PC-9 (cell line): ENCODE measurements at regions not wholly inside any gene's neighbourhood (a gene's known extent, or its start where the extent isn't known, plus 50 kb on each side); places are given as distances from the start of the nearest gene placed in this dataset.

Experiments used
- BruUV-seq: library from RNA; stranded (reverse); fragments of 400-500 nt; replicated peaks from 2 replicates; lab custom pipeline; 2021; lab: Mats Ljungman, UMichigan
- CTCF ChIA-PET: fragments of 300-600 bp; sonication (Branson Sonifier 250); formaldehyde crosslinking; loops from one replicate; lab custom pipeline; 2022; ENCODE audit warnings: antibody characterized with exemption; lab: Charles Lee
- POLR2A ChIA-PET: fragments of 300-600 bp; sonication (Branson Sonifier 250); formaldehyde crosslinking; loops from one replicate; lab custom pipeline; 2022; ENCODE audit warnings: antibody characterized with exemption; ENCODE audit not compliant: unreplicated experiment; lab: Charles Lee
- DNase-seq, 2 experiments: peaks; one replicate each; pipeline versions ENCODE4 v3.0.0 to v3.0.0-alpha.2; 2015 to 2022; ENCODE audit warnings: mixed read lengths in 1 of 2
- H2AFZ ChIP-seq: fragments of 200-600 bp; sonication (generic); 2 replicates; pipeline ENCODE4 v1.8.1; 2017; ENCODE audit warnings: antibody characterized with exemption
- H3F3A ChIP-seq: fragments of 200-600 bp; sonication (generic); 2 replicates; pipeline ENCODE4 v1.8.1; 2017; ENCODE audit warnings: antibody characterized with exemption, mild to moderate bottlenecking, low read depth; ENCODE audit not compliant: insufficient read depth
- H3K27ac ChIP-seq: fragments of 200-600 bp; sonication (generic); 2 replicates; pipeline ENCODE4 v1.6.1; 2016; ENCODE audit warnings: mixed run types
- H3K27me3 ChIP-seq: fragments of 200-600 bp; sonication (generic); 2 replicates; pipeline ENCODE4 v1.6.1; 2016; ENCODE audit warnings: low read depth, mixed run types; ENCODE audit not compliant: insufficient read depth
- H3K36me3 ChIP-seq: fragments of 200-600 bp; sonication (generic); 2 replicates; pipeline ENCODE4 v1.6.1; 2016; ENCODE audit warnings: low read depth, mixed run types
- H3K4me1 ChIP-seq: fragments of 200-600 bp; sonication (generic); replicated peaks from 2 replicates; pipeline ENCODE4 v1.6.1; 2016; ENCODE audit warnings: mixed run types; ENCODE audit not compliant: insufficient read depth
- H3K4me2 ChIP-seq: fragments of 200-600 bp; sonication (generic); 2 replicates; pipeline ENCODE4 v1.6.1; 2017; ENCODE audit warnings: mixed run types
- H3K4me3 ChIP-seq: fragments of 200-600 bp; sonication (generic); 2 replicates; pipeline ENCODE4 v1.6.1; 2016; ENCODE audit warnings: mixed run types
- H3K79me2 ChIP-seq: fragments of 200-600 bp; sonication (generic); 2 replicates; pipeline ENCODE4 v1.6.1; 2017; ENCODE audit warnings: low read depth, mixed run types
- H3K9me2 ChIP-seq: fragments of 200-600 bp; sonication (generic); 2 replicates; pipeline ENCODE4 v1.8.1; 2017; ENCODE audit warnings: mild to moderate bottlenecking; ENCODE audit not compliant: insufficient read depth
- H3K9me3 ChIP-seq: fragments of 200-600 bp; sonication (generic); 2 replicates; pipeline ENCODE4 v1.8.1; 2016; ENCODE audit warnings: low read depth; ENCODE audit not compliant: insufficient read depth
- H4K20me1 ChIP-seq: fragments of 200-600 bp; sonication (generic); 2 replicates; pipeline ENCODE4 v1.8.1; 2017; ENCODE audit not compliant: insufficient read depth
- EZH2 ChIP-seq: fragments of 200-600 bp; sonication (generic); IDR thresholded peaks from 2 replicates; pipeline ENCODE4 v1.8.0; 2017; ENCODE audit warnings: antibody characterized with exemption, low read depth
- intact Hi-C: fragments of 100-400 bp; cut with micrococcal nuclease; formaldehyde crosslinking; loops from one replicate; pipeline ENCODE4 v1.10.0; 2022; ENCODE audit not compliant: unreplicated experiment
- TF ChIP-seq, protein P1 (sequence below): fragments of 200-600 bp; sonication (generic); conservative IDR thresholded peaks from 2 replicates; pipeline ENCODE4 v1.6.1; 2017; ENCODE audit warnings: mixed run types, antibody characterized with exemption, mild to moderate bottlenecking, moderate library complexity

- H3K4me2 ChIP-seq: no peak overlapping the region
- no peaks in the 10 kb centered on the region for H3K4me1 ChIP-seq
- H3K27ac ChIP-seq: no peak overlapping the region
- H3K79me2 ChIP-seq: no peaks in the 10 kb centered on the region
- H3F3A ChIP-seq: no peaks in the 10 kb centered on the region
- intact Hi-C loops: no loop called here
- H3K4me3 ChIP-seq: no peak overlapping the region
- H2AFZ ChIP-seq: no peak overlapping the region
- no peaks in the 10 kb centered on the region for H4K20me1 ChIP-seq
- H3K9me2 ChIP-seq: no peaks in the 10 kb centered on the region
- H3K27me3 ChIP-seq: no peaks in the 10 kb centered on the region
- H3K36me3 ChIP-seq: no peaks in the 10 kb centered on the region
- TF ChIP-seq, protein P1, sequence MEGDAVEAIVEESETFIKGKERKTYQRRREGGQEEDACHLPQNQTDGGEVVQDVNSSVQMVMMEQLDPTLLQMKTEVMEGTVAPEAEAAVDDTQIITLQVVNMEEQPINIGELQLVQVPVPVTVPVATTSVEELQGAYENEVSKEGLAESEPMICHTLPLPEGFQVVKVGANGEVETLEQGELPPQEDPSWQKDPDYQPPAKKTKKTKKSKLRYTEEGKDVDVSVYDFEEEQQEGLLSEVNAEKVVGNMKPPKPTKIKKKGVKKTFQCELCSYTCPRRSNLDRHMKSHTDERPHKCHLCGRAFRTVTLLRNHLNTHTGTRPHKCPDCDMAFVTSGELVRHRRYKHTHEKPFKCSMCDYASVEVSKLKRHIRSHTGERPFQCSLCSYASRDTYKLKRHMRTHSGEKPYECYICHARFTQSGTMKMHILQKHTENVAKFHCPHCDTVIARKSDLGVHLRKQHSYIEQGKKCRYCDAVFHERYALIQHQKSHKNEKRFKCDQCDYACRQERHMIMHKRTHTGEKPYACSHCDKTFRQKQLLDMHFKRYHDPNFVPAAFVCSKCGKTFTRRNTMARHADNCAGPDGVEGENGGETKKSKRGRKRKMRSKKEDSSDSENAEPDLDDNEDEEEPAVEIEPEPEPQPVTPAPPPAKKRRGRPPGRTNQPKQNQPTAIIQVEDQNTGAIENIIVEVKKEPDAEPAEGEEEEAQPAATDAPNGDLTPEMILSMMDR: no peak
- TF ChIP-seq EZH2: no peak
- no TSS peak for BruUV-seq
- no peaks in the 10 kb centered on the region for H3K9me3 ChIP-seq
- DNase-seq: no peak
- CTCF ChIA-PET: no interaction called here
- POLR2A ChIA-PET: no interaction called here
Observed at GRCh38 chr14:83828406-83828805, 1701.5 kb upstream of the FLRT2 start.

GRCh38 chr14:83830316-83830715 is 1699.6 kb upstream of the FLRT2 start:
- intact Hi-C loops: no loop called here
- Histone ChIP-seq H4K20me1 (no peaks in the 10 kb centered on the region), H3K4me3 (no peak overlapping the region), H3K9me3 (no peaks in the 10 kb centered on the region), H2AFZ (no peak overlapping the region), H3K4me1 (no peaks in the 10 kb centered on the region), H3K36me3 (no peaks in the 10 kb centered on the region), H3K79me2 (no peaks in the 10 kb centered on the region), H3K4me2 (no peak overlapping the region), H3K27ac (no peak overlapping the region), H3K27me3 (no peaks in the 10 kb centered on the region), H3K9me2 (no peaks in the 10 kb centered on the region), H3F3A (no peaks in the 10 kb centered on the region)
- ChIA-PET POLR2A (no interaction called here), CTCF (no interaction called here)
- DNase-seq: no peak
- TF ChIP-seq, protein P1: no peak
- TF ChIP-seq EZH2: no peak
- BruUV-seq: no TSS peak

- Histone ChIP-seq H3K27me3 (no peaks in the 10 kb centered on the region), H3K9me3 (no peaks in the 10 kb centered on the region), H3K36me3 (no peaks in the 10 kb centered on the region), H3K9me2 (no peaks in the 10 kb centered on the region), H3K4me2 (no peak overlapping the region), H4K20me1 (no peaks in the 10 kb centered on the region), H3K4me1 (no peaks in the 10 kb centered on the region), H3K79me2 (no peaks in the 10 kb centered on the region), H3F3A (no peaks in the 10 kb centered on the region), H3K27ac (no peak overlapping the region), H3K4me3 (no peak overlapping the region), H2AFZ (no peak overlapping the region)
- DNase-seq: no peak
- ChIA-PET POLR2A (no interaction called here), CTCF (no interaction called here)
- BruUV-seq: no TSS peak
- TF ChIP-seq EZH2: no peak
- TF ChIP-seq, protein P1: no peak
- intact Hi-C loops: no loop called here
Observed at GRCh38 chr14:83838226-83838625, 1691.7 kb upstream of the FLRT2 start.
